GM12892 (cell line): ENCODE measurements at regions not wholly inside any gene's neighbourhood (a gene's known extent, or its start where the extent isn't known, plus 50 kb on each side); places are given as distances from the start of the nearest gene placed in this dataset.
A peak's percentile ranks its signal among the peaks of the same experiment; 100 is the strongest.

Experiments
- DNase-seq: peaks from one replicate; pipeline ENCODE4 v3.0.0; 2011; ENCODE audit not compliant: insufficient read length
- FAIRE-seq: peaks from 2 replicates; lab custom pipeline; 2011; peaks lifted over from hg19 to GRCh38; lab: Jason Lieb, UNC
- POLR2A ChIP-seq: IDR thresholded peaks from 2 replicates; pipeline ENCODE4 v1.6.1; 2011; ENCODE audit warnings: low read depth, low read length, control low read depth
- POLR2AphosphoS5 ChIP-seq: IDR thresholded peaks from 2 replicates; pipeline ENCODE4 v1.6.1; 2011; ENCODE audit warnings: low read depth, low read length, control low read depth
- TAF1 ChIP-seq: IDR thresholded peaks from 2 replicates; pipeline ENCODE4 v1.6.1; 2011; ENCODE audit warnings: low read depth, mild to moderate bottlenecking, control low read depth, low read length, borderline replicate concordance

DNA sequence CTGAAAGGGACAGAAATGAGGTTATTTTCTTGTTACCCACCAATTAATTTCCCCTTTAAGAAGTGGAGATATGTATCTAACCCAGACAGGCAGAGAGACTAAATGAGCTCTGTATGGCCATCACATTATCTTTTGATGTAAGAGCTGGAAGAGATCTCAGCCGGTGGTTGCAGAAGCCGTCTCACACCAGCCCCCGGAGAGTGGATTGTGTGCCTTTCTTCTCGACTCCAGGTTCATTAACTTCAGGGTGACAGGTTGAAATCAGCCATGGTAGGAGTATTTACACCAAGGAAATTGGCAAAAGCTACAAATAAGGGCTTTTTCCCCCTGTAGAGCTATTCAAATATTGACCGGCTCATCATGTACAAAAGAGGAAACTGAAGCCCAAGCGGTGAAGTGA, 580.3 kb upstream of the CADM1 start:
- no peak for TF ChIP-seq TAF1
- DNase-seq (no peak), FAIRE-seq (peak; percentile 36)

- TF ChIP-seq POLR2AphosphoS5 (no peak), TAF1 (no peak), POLR2A (no peak)
- FAIRE-seq, result no peak
- DNase-seq, result no peak
Observed at GRCh38 chr11:116082256-116082655, 578.0 kb upstream of the CADM1 start.

DNA sequence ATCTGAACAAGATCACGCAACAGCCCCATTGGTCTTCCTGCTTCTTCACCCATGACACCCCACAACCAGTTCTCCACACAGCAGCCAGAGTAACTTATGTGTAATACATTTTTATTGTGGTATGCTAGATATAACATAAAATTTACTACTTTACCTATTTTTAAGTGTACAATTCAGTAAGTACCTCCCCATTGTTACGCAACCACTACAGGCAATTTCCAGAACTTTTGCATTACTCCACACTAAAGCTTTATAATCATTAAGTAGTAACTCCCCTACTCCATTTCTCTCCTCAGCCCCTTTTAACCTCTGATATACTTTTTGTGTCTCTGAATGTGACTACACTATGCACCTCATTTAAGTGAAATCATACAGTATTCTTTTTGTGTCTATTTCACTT, 575.4 kb upstream of the CADM1 start:
- no peak for TF ChIP-seq POLR2AphosphoS5
- TF ChIP-seq POLR2A, result no peak
- no peak for TF ChIP-seq TAF1
- FAIRE-seq (peak; percentile 67), DNase-seq (no peak)

DNA sequence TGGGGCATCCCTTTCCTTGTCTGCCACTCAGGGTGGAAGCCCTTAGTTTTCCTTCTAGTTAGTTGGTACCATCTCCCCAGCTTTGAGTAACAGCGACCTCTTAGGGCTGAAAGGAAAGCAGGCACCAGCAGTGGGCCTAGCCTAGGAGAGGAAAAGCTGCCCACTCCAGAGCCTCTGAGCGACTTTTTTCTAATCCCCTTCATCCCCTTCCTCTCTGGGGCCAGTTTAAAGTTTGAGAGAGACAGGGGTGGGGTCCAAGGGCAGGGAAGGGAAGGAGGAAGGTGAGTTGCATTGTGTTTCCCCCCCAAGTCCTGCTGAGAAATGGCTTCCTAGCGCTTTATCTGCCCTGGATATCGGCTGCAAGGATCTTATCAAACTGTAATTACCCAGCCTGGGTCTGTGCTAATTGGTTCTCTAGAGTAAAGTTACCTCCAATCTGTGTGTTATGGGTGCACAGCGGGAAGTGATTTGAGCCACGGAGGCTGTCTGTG, 573.9 kb upstream of the CADM1 start:
- TF ChIP-seq TAF1 (no peak), POLR2AphosphoS5 (no peak), POLR2A (no peak)
- no peak for DNase-seq
- FAIRE-seq, result peak; percentile 57

DNA sequence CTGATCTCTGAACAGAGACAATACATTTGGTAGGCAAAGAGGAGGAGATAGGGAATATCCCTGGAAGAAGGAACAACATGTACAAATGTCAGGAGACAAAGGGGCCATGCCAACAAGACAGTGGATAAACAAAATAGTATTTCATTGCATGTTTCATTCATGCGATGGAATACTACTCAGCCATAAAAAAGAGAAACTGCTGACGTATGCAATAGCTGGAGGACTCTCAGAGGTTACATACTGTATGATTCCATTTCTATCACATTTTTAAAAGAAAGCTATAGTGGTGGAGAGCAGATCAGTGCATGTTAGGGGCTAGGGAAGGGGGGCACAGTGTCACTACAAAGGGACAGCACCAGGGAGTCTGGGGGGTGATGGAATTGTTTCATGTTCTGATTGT, 572.9 kb upstream of the CADM1 start:
- no peak for FAIRE-seq

GRCh38 chr11:116073854-116074837, 569.9 kb upstream of the CADM1 start:
- peak; percentile 38 for DNase-seq
- TF ChIP-seq TAF1, result peak; percentile 55; the same call in 1 of the 2 replicates
- peak; percentile 55; the same call in 1 of the 2 replicates for TF ChIP-seq POLR2A
- TF ChIP-seq POLR2AphosphoS5, result peak; percentile 87
- FAIRE-seq, result peak; percentile 99

More for the DNA sequence above, 572.9 kb upstream of the CADM1 start:
- no peak for DNase-seq
- no peak for TF ChIP-seq POLR2AphosphoS5

DNA sequence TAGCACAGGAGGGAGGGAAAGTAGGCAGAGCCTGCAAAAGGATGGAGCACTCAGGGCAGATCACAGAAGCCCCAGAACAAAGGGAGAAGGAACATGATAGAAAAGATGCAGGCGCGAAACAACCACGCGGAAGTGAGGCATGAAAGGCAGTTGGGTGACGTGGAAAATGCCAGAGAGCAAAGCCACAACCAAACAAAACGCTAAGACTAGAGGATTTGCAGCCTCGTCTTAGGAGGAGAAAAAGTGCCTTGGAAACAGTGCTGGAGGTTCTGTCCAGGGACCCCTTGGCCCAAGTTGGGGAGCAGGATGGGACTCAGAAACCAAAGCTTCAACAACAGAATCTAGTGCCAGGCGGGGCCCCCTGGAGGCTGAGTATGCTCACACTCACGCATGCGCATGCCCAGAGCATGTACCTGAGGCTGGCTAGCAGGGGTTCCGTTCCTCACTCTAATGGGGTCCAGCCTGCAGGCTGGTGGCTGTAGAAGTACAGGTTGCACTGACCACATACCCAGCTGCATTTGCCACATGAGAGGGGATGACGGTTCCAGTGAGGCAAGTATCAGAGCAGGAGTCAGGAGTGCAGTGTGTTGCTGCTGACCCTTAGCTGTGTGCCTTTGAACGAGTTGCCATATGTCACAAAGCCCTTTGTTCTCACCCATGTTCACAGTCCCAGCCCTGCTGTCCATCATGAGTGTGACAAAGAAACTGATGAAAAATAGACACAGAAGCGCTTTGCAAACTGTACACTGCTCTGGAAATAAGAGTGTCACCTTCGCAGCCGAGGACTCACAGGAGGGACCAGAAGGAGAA, 568.6 kb upstream of the CADM1 start:
- DNase-seq (no peak), FAIRE-seq (no peak)
- no peak for TF ChIP-seq TAF1

DNA sequence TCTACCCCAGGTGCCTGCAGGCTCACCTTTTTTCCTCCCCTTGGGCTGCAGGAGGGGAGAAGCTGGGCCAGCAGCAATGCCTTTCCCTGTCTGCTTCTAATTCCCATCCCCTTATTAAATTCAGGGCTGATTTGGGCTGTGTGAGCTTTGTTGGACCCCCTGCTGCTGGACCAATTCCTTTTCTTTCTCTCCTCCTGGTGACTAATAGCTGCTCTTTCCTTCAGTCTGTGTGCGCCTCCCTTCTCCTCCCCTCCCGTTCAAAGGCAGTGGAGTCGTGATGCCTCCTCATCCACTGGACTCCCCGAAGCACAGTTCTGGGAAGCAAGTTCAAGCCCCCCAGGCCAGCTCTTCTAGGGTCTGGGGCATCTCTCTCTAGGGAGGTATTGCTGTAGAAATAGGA, 567.9 kb upstream of the CADM1 start:
- no peak for FAIRE-seq
- no peak for TF ChIP-seq TAF1
- no peak for TF ChIP-seq POLR2AphosphoS5
- TF ChIP-seq POLR2A, result no peak
- DNase-seq, result no peak

DNA sequence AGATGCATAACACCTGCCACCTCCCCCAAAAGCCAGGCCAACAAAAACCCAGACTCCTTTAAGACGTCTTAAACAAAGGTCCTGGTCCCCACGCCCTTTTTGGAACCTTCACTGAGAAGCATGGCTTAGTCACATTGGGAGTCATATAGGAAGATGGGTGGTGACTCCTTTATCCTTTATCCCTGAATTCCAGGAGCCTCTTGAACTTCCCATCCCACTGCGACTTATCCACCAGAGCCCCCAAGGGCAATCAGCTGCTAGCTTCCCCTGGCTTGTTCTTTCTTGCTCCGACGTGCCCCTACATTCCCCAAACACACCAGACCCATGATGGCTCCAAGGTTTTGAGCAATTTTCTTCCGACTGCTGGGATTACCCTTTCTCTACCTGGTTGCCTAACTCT, 567.0 kb upstream of the CADM1 start:
- peak; percentile 51 for FAIRE-seq
- no peak for DNase-seq
- no peak for TF ChIP-seq POLR2AphosphoS5
- no peak for TF ChIP-seq TAF1
- TF ChIP-seq POLR2A, result no peak

DNA sequence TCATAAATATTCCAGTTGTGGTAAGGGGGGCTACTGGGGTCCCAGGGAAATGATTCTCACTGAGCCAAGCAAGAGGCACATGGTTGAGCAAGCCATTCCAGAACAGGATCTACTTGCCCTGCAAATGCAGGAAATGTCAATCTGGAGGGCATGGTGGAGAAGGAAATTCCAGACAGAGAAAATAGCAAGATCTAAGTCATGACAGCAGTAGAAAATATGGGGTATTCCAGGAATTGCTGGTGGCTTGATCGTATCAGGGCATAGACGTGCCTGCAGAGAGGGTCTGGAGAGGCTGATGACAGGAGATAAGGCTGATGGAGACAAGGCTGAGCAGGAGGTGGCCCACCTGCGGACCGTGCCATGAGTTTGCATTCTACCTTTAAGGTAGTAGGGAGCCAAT, 566.3 kb upstream of the CADM1 start:
- FAIRE-seq (peak; percentile 72), DNase-seq (no peak)
- no peak for TF ChIP-seq POLR2AphosphoS5
- no peak for TF ChIP-seq POLR2A
- TF ChIP-seq TAF1, result no peak

DNA sequence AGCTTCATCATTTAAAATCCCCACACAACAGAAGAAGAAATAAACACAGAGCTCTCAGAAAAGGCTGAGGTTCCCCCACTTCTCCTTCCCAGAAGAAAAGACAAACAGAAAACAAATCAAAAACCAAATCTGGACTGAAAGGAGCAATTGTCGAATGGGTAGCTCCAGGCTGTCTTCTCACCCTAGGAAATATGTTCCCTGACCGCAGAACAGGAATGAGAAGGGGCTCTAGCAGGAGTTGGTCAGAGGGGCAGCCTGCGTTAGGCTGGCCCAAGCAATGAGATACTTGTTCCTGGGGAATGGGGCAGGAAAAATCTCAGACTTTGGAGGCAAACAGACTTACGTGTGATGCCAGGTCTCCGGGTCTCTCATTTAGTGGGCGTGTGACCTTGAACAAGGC, 562.6 kb upstream of the CADM1 start:
- DNase-seq (no peak), FAIRE-seq (no peak)
- no peak for TF ChIP-seq POLR2AphosphoS5
- TF ChIP-seq POLR2A, result no peak
- no peak for TF ChIP-seq TAF1
